Fibroblast of villous mesenchyme (primary cell): ENCODE measurements at regions not wholly inside any gene's neighbourhood (a gene's known extent, or its start where the extent isn't known, plus 50 kb on each side); places are given as distances from the start of the nearest gene placed in this dataset.

ENCODE experiments used
- DNase-seq: peaks from one replicate; pipeline ENCODE4 v3.0.0-alpha.2; 2010; ENCODE audit warnings: low read depth
- H3K4me3 ChIP-seq: 2 replicates; pipeline ENCODE4 v1.5.1; 2011; ENCODE audit warnings: low read depth, mild to moderate bottlenecking, low read length
- TF ChIP-seq, protein P1 (sequence below): IDR thresholded peaks from 2 replicates; pipeline ENCODE4 v1.5.1; 2012; ENCODE audit warnings: low read depth, mild to moderate bottlenecking, low read length; ENCODE audit not compliant: insufficient read depth

DNA sequence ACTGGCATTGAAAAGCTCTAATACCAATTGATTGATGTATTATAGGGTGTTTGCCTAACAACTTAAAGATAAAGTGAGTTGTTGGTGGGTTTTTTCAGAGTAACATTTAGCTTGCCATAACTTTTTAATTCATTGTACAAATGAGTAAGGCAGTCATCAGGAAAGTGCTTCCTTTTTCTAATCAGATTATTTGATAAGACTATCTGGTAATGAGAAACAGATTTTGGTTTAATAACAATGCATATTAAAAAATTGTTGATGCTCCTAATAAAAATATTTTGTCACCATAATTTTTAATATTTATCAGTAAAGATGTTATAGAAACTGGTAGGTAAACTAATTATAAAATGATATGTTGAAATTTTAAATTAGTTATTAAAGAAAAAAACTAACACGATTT lies 51.3 kb downstream of the BLTP1 start:
- H3K4me3 ChIP-seq = no peak overlapping the region
- TF ChIP-seq, protein P1, sequence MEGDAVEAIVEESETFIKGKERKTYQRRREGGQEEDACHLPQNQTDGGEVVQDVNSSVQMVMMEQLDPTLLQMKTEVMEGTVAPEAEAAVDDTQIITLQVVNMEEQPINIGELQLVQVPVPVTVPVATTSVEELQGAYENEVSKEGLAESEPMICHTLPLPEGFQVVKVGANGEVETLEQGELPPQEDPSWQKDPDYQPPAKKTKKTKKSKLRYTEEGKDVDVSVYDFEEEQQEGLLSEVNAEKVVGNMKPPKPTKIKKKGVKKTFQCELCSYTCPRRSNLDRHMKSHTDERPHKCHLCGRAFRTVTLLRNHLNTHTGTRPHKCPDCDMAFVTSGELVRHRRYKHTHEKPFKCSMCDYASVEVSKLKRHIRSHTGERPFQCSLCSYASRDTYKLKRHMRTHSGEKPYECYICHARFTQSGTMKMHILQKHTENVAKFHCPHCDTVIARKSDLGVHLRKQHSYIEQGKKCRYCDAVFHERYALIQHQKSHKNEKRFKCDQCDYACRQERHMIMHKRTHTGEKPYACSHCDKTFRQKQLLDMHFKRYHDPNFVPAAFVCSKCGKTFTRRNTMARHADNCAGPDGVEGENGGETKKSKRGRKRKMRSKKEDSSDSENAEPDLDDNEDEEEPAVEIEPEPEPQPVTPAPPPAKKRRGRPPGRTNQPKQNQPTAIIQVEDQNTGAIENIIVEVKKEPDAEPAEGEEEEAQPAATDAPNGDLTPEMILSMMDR = no peak
- DNase-seq = no peak

DNA sequence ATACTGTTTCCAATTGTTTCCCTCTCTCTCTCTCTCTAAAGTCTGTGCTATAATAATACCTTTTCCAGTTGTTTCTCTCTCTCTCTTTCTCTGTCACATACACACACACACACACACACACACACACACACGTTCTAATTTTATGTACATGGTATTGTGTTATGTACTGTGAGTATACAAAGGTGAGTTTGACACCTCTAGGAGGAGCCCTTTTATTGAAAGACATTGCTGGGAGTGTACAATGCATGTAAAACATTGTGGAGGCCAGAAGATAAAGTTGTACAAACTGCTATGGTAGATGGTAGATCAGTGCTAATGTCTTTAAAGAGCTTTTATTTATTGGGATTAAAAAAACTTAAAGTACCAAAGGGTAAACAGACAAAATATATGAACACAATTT lies 53.6 kb downstream of the BLTP1 start:
- TF ChIP-seq, protein P1 = no peak
- no peak for DNase-seq
- no peak overlapping the region for H3K4me3 ChIP-seq

DNA sequence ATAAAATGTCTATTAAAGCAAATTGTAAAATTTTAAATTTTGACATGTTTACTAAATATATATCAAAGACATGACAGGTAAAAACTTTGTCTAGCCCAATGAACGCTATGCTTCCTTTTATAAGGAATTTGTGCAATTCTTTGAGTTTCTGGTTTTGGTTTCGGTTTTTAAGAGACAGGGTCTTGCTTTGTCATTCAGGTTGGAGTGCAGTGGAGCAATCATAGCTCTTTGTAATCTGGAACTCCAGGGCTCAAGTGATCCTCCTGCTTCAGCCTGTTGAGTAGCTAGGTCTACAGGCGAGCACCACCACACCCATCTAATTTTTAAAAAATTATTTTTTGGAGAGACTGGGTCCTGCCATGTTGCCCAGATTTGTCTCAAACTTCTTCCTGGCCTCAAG lies 60.7 kb downstream of the BLTP1 start:
- no peak overlapping the region for H3K4me3 ChIP-seq
- TF ChIP-seq, protein P1 = no peak
- peak; percentile 15 for DNase-seq

DNA sequence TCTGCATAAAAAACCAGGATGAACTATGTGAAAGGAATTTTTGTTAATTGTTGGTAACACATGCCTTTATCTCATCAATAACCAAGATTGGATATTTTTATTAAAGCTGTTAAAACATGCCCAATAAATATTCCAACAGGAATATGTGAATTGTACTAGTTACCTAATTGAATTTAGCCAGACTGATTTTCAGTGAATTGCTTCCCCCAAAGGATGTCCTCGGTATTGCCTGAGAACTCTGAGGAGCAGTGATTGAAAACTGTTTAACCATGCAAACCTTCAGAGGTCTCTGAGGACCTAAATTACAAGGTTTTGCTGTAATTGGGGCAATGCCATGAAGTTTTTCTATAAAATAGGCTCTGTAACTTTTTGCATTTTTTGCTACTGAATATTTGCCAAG lies 66.6 kb downstream of the BLTP1 start:
- no peak overlapping the region for H3K4me3 ChIP-seq
- TF ChIP-seq, protein P1 = peak; percentile 42
- DNase-seq = peak; percentile 9

DNA sequence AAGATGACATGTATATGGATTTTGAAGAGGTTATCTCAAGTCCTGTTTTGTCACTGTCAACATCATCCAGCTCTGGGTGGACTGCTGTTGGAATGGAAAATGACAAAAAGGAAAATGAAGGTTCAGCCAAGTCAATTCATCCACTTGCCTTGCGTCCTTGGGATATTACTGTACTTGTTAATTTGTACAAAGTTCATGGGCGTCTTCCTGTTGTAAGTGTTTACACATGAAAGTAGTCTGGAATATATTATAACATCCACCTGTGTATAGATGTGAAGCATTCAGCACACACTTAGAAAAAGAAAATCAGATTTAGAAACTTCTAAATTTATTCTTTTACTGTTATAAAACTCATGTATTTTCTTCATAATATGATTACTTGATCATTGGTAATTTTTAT lies 67.2 kb downstream of the BLTP1 start:
- DNase-seq = no peak
- TF ChIP-seq, protein P1 = no peak
- no peak overlapping the region for H3K4me3 ChIP-seq

DNA sequence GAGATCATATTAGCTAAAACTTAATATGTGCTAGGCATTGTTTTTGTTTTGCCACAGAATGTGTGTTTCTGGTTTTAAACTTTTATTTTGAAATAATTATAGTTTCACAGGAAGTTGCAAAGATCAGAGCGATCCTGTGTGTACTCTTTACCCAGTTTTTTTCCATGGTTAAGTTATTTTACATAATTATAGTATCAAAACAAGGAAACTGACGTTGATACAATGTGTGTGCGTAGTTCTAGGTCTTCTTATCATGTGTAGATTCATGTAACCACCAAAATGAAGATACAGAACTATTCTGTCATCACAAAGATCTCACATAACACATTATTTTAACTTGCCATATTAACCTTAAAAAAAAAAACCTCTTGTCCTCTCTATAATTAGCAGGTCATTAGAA lies 69.2 kb downstream of the BLTP1 start:
- no peak for DNase-seq
- H3K4me3 ChIP-seq = no peak overlapping the region
- TF ChIP-seq, protein P1 = no peak

DNA sequence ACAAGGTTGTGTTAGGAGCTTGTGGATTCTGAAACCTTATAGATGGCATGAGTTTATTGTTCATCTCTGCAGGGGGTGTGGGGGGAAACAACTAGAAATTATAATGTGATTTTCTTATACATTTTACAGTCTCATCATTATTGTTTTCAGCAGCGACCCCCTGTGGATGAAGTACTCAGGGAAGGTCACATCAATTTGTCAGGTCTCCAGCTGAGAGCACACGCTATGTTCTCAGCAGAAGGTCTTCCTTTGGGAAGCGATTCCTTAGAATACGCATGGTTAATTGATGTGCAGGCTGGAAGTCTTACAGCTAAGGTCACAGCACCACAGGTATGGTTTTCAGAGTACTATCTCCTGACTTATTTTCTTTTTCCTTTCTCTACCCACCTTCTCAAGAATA lies 72.2 kb downstream of the BLTP1 start:
- H3K4me3 ChIP-seq = no peak overlapping the region
- TF ChIP-seq, protein P1 = peak; percentile 48
- peak; percentile 25 for DNase-seq
